Activated naive CD4-positive, alpha-beta T cell treated with anti-CD3 and anti-CD28 coated beads, Interleukin-2, amount 50 U/mL, for 24 hours (primary cell): ENCODE measurements at regions not wholly inside any gene's neighbourhood (a gene's known extent, or its start where the extent isn't known, plus 50 kb on each side); places are given as distances from the start of the nearest gene placed in this dataset.

ENCODE experiments used
- H3K27ac Mint-ChIP-seq: one replicate; pipeline ENCODE4 v1.8.0; 2021; ENCODE audit warnings: mild to moderate bottlenecking, mixed read lengths
- H3K27me3 Mint-ChIP-seq: one replicate; pipeline ENCODE4 v1.8.0; 2021; ENCODE audit warnings: mixed read lengths
- H3K36me3 Mint-ChIP-seq: one replicate; pipeline ENCODE4 v1.8.0; 2021; ENCODE audit warnings: mixed read lengths
- H3K4me1 Mint-ChIP-seq: one replicate; pipeline ENCODE4 v1.8.0; 2021; ENCODE audit warnings: mixed read lengths
- H3K4me3 Mint-ChIP-seq: one replicate; pipeline ENCODE4 v1.8.0; 2021; ENCODE audit warnings: mild to moderate bottlenecking, mixed read lengths
- H3K9me3 Mint-ChIP-seq: one replicate; pipeline ENCODE4 v1.8.0; 2021; ENCODE audit warnings: mixed read lengths

DNA sequence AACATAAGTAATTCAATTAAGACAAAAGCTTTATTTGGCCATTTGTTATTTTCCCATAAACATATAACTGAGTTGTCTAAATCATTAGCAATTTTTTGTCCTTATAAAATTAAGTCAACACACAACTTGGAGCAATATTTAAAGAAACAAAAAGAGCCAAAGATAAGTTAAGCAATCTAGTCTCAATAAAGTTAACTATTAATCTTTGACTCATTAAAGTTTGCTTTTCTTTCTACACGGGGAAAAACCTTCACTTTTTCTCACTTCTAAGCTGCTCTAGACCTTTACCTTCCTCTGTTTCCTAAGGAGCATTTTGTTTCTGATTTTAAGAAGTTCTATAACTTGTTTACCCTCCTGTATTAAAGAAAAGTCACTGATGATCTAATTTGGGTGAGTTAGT, 867.1 kb upstream of the PHF14 start:
- Mint-ChIP-seq H3K27me3 (no peaks in the 10 kb centered on the region), H3K4me3 (no peak overlapping the region), H3K4me1 (no peaks in the 10 kb centered on the region), H3K9me3 (no peaks in the 10 kb centered on the region), H3K36me3 (no peaks in the 10 kb centered on the region), H3K27ac (no peak overlapping the region)

DNA sequence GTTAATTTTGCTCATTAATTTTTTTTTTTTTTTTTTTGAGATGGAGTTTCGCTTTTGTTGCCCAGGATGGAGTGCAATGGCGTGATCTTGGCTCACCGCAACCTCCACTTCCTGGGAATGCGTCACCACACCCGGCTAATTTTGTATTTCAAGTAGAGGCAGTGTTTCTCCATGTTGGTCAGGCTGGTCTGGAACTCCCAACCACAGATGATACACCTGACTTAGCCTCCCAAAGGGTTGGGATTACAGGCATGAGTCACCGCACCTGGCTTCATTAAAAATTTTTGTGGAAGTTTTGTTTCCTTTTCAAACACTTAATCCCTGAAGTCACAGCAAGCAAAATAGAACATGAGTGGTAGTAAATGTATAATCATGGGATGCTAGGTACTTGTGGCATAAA, 857.2 kb upstream of the PHF14 start:
- H3K4me1 Mint-ChIP-seq: no peaks in the 10 kb centered on the region
- H3K4me3 Mint-ChIP-seq: no peak overlapping the region
- no peaks in the 10 kb centered on the region for H3K36me3 Mint-ChIP-seq
- no peaks in the 10 kb centered on the region for H3K27me3 Mint-ChIP-seq
- no peak overlapping the region for H3K27ac Mint-ChIP-seq
- peaks cover 5% of the 10 kb centered on the region for H3K9me3 Mint-ChIP-seq

GRCh38 chr7:10117815-10118214, 855.9 kb upstream of the PHF14 start:
- Mint-ChIP-seq H3K4me3 (no peak overlapping the region), H3K4me1 (no peaks in the 10 kb centered on the region), H3K27me3 (no peaks in the 10 kb centered on the region), H3K9me3 (peaks cover 5% of the 10 kb centered on the region), H3K36me3 (no peaks in the 10 kb centered on the region), H3K27ac (no peak overlapping the region)

DNA sequence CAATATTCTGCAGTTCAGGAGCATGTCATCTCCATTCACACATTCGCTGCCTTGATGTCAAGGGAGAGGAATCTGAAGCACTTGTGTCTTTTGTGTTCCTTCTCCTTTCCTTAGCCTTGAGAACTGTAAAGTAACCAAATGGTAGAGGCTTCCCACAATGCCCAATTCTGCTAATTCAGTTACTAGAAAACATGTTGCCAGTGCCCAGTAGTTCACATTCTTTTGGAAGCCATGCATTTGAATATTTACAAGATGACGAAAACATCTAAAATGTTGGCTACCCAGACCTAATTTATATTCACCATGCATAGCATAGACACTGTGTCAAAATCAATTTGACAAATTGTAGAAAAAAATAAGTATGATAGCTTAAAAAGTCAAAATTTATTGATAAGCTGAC, 852.7 kb upstream of the PHF14 start:
- peaks cover 5% of the 10 kb centered on the region for H3K9me3 Mint-ChIP-seq
- no peak overlapping the region for H3K4me3 Mint-ChIP-seq
- no peaks in the 10 kb centered on the region for H3K36me3 Mint-ChIP-seq
- no peak overlapping the region for H3K27ac Mint-ChIP-seq
- no peaks in the 10 kb centered on the region for H3K4me1 Mint-ChIP-seq
- no peaks in the 10 kb centered on the region for H3K27me3 Mint-ChIP-seq

DNA sequence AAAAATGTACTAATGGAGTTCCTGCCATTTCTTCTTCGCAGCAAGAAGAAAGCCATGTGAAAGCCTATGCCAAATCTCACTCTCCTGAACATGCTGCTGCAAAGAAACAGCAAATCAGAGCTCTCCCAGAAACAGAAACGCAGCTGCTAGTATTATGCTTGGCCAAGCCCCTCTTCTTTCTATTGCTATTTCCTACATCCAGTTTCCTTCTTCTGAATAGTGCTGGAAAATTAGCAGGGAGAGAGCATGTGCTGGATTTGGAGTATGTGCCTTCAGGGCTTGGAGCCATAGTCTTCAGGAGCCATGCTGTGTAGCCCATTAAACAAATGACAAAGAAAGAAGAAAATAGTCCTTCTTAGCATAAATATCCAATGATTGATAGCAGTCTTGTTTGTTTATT, 852.0 kb upstream of the PHF14 start:
- Mint-ChIP-seq H3K36me3 (no peaks in the 10 kb centered on the region), H3K27ac (no peak overlapping the region), H3K4me3 (no peak overlapping the region), H3K9me3 (peaks cover 5% of the 10 kb centered on the region), H3K4me1 (no peaks in the 10 kb centered on the region), H3K27me3 (no peaks in the 10 kb centered on the region)

DNA sequence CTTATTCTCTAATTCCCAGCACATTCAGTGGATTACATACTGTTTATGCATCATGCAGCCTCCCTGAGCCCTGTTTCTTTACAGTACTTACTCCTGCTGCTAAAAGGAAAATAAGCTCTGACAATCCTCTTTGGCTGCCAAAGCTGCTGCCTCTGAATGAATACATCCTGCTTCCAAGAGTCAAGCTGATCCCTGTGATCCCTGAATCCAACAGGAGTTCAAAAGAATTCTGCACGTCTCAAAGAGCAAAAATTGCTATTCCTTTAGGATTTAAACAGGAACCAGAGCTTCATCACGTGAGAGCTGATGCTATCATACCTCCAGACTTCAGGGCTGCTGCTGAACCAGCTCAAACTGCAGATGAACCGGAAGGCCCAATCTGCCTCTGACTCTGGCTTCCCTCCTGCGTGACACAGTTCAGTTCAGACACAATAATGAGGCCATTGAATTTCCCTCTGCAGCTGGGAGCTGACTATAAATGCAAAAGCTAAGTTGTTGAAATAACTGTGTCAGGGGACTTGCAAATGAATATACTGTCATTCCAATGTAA, 851.0 kb upstream of the PHF14 start:
- no peaks in the 10 kb centered on the region for H3K4me1 Mint-ChIP-seq
- H3K27ac Mint-ChIP-seq: no peak overlapping the region
- no peaks in the 10 kb centered on the region for H3K36me3 Mint-ChIP-seq
- peaks cover 5% of the 10 kb centered on the region for H3K9me3 Mint-ChIP-seq
- no peaks in the 10 kb centered on the region for H3K27me3 Mint-ChIP-seq
- no peak overlapping the region for H3K4me3 Mint-ChIP-seq

- Mint-ChIP-seq H3K27ac (no peak overlapping the region), H3K4me3 (no peak overlapping the region), H3K36me3 (no peaks in the 10 kb centered on the region), H3K4me1 (no peaks in the 10 kb centered on the region), H3K27me3 (no peaks in the 10 kb centered on the region), H3K9me3 (no peaks in the 10 kb centered on the region)
Observed at GRCh38 chr7:10128748-10129147, 844.9 kb upstream of the PHF14 start.

- Mint-ChIP-seq H3K27me3 (no peaks in the 10 kb centered on the region), H3K9me3 (peaks cover 7% of the 10 kb centered on the region), H3K27ac (no peak overlapping the region), H3K4me1 (no peaks in the 10 kb centered on the region), H3K4me3 (no peak overlapping the region), H3K36me3 (no peaks in the 10 kb centered on the region)
Observed at GRCh38 chr7:10138087-10138854, 835.4 kb upstream of the PHF14 start.

DNA sequence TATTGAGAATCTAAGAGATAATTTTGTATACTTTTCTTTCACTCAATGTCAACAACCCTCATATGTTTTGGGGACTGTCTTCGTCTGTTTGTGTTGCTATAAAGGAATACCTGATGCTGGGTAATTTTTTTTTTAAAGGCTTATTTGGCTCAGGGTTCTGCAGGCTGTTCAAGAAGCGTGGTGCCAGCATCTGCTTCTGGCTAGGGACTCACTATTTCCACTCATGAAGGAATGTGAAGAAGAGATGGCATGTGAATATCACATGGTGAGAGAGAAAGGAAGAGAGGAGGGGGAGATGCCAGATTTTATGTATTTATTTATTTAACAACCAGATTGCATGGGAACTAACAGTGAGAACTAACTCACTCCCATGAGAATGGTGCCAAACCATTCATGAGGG, 827.4 kb upstream of the PHF14 start:
- Mint-ChIP-seq H3K4me1 (no peaks in the 10 kb centered on the region), H3K27ac (no peak overlapping the region), H3K4me3 (no peak overlapping the region), H3K27me3 (no peaks in the 10 kb centered on the region), H3K9me3 (no peaks in the 10 kb centered on the region), H3K36me3 (no peaks in the 10 kb centered on the region)

DNA sequence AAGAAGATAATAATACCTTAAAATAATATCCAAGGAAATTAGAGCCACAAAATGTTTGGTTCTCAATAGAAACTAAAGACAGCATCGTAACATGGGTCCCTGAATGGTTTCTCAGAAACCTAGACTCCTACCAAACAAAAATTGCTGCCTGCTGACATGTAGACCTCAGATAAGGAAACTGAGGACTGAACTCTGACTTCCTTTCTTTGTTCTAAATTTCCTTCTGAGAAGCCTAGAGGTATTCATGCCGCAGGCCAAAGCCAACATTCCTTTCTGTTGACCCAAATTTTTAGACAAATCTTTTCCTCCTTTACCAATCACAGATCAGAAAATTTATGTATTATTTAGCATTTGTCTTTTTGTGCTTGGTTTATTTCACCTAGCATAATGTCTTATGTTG, 816.7 kb upstream of the PHF14 start:
- Mint-ChIP-seq H3K27me3 (no peaks in the 10 kb centered on the region), H3K4me3 (no peak overlapping the region), H3K4me1 (no peaks in the 10 kb centered on the region), H3K9me3 (peaks cover 4% of the 10 kb centered on the region), H3K36me3 (no peaks in the 10 kb centered on the region), H3K27ac (no peak overlapping the region)

- H3K27me3 Mint-ChIP-seq: no peaks in the 10 kb centered on the region
- H3K4me1 Mint-ChIP-seq: no peaks in the 10 kb centered on the region
- H3K36me3 Mint-ChIP-seq: no peaks in the 10 kb centered on the region
- no peak overlapping the region for H3K4me3 Mint-ChIP-seq
- no peak overlapping the region for H3K27ac Mint-ChIP-seq
- no peaks in the 10 kb centered on the region for H3K9me3 Mint-ChIP-seq
Observed at GRCh38 chr7:10181996-10182395, 791.7 kb upstream of the PHF14 start.

- H3K4me3 Mint-ChIP-seq: no peak overlapping the region
- H3K36me3 Mint-ChIP-seq: no peaks in the 10 kb centered on the region
- H3K4me1 Mint-ChIP-seq: no peaks in the 10 kb centered on the region
- H3K27me3 Mint-ChIP-seq: no peaks in the 10 kb centered on the region
- H3K27ac Mint-ChIP-seq: no peak overlapping the region
- H3K9me3 Mint-ChIP-seq: peaks cover 4% of the 10 kb centered on the region
Observed at GRCh38 chr7:10192074-10192473, 781.6 kb upstream of the PHF14 start.

GRCh38 chr7:10205696-10206095, 768.0 kb upstream of the PHF14 start:
- Mint-ChIP-seq H3K4me1 (no peaks in the 10 kb centered on the region), H3K27me3 (no peaks in the 10 kb centered on the region), H3K9me3 (peaks cover 4% of the 10 kb centered on the region), H3K27ac (no peak overlapping the region), H3K36me3 (no peaks in the 10 kb centered on the region), H3K4me3 (no peak overlapping the region)

- H3K4me1 Mint-ChIP-seq: no peaks in the 10 kb centered on the region
- H3K36me3 Mint-ChIP-seq: no peaks in the 10 kb centered on the region
- H3K9me3 Mint-ChIP-seq: no peaks in the 10 kb centered on the region
- H3K4me3 Mint-ChIP-seq: no peak overlapping the region
- H3K27ac Mint-ChIP-seq: no peak overlapping the region
- no peaks in the 10 kb centered on the region for H3K27me3 Mint-ChIP-seq
Observed at GRCh38 chr7:10210000-10210399, 763.7 kb upstream of the PHF14 start.

- H3K36me3 Mint-ChIP-seq: no peaks in the 10 kb centered on the region
- H3K27ac Mint-ChIP-seq: no peak overlapping the region
- no peaks in the 10 kb centered on the region for H3K27me3 Mint-ChIP-seq
- H3K9me3 Mint-ChIP-seq: peaks cover under 1% of the 10 kb centered on the region
- no peak overlapping the region for H3K4me3 Mint-ChIP-seq
- H3K4me1 Mint-ChIP-seq: no peaks in the 10 kb centered on the region
Observed at GRCh38 chr7:10211016-10211415, 762.7 kb upstream of the PHF14 start.

DNA sequence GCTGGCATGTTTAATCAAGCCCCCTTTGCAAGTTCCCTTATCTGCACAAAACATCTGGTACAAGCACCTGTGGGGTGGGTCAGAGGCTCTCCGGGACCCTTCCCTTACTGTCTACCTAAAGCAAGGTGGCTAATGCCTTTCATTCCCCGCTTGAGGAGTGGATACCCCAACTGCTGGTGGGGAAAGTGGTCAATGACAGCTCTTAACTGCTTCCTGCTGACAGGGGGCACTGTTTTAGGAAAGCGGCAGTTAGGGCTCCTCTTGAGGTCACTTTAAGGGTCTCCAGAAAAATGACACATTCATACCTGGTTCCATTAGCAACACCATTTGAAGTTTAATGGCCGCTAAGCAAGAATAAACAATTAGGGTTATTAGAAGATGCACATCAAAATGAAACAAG, 761.8 kb upstream of the PHF14 start:
- H3K27ac Mint-ChIP-seq: no peak overlapping the region
- H3K36me3 Mint-ChIP-seq: no peaks in the 10 kb centered on the region
- no peak overlapping the region for H3K4me3 Mint-ChIP-seq
- H3K27me3 Mint-ChIP-seq: no peaks in the 10 kb centered on the region
- peaks cover 6% of the 10 kb centered on the region for H3K9me3 Mint-ChIP-seq
- H3K4me1 Mint-ChIP-seq: no peaks in the 10 kb centered on the region

GRCh38 chr7:10212649-10213048, 761.0 kb upstream of the PHF14 start:
- Mint-ChIP-seq H3K27ac (no peak overlapping the region), H3K9me3 (peaks cover 6% of the 10 kb centered on the region), H3K27me3 (no peaks in the 10 kb centered on the region), H3K36me3 (no peaks in the 10 kb centered on the region), H3K4me3 (no peak overlapping the region), H3K4me1 (no peaks in the 10 kb centered on the region)
